ENCODE measurements at regions not wholly inside any gene's neighbourhood (a gene's known extent, or its start where the extent isn't known, plus 50 kb on each side); places are given as distances from the start of the nearest gene placed in this dataset.

DNA sequence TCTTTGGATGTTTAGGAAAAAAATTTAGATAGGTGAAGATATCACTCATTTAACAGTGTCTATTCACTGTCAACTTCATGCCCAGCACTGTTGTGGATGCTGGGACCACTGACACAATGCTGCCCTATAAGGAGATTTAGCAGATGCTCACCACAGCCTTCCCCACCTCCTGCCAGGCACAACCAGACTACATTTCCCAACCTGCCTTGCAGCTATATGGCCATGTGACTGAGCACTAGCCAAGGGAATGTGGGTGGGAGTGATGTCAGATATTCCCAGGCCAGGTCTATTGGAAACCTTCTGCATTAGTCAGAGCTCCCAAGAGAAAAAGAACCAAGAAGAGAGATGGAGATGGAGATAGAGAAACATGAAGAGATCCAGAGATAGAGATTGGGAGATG, 302.6 kb upstream of the TAS2R1 start:
- no peak for TF ChIP-seq GLIS3 (CRISPR knock-in tag; IDR thresholded peaks at IDR 0.05)
- TF ChIP-seq, protein P1, sequence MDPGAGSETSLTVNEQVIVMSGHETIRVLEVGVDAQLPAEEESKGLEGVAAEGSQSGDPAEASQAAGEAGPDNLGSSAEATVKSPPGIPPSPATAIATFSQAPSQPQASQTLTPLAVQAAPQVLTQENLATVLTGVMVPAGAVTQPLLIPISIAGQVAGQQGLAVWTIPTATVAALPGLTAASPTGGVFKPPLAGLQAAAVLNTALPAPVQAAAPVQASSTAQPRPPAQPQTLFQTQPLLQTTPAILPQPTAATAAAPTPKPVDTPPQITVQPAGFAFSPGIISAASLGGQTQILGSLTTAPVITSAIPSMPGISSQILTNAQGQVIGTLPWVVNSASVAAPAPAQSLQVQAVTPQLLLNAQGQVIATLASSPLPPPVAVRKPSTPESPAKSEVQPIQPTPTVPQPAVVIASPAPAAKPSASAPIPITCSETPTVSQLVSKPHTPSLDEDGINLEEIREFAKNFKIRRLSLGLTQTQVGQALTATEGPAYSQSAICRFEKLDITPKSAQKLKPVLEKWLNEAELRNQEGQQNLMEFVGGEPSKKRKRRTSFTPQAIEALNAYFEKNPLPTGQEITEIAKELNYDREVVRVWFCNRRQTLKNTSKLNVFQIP (CRISPR knock-in tag; IDR thresholded peaks at IDR 0.05; ENCODE audit: borderline replicate concordance, low read depth), result no peak
- TF ChIP-seq ISL1 (CRISPR knock-in tag; IDR thresholded peaks at IDR 0.05), result no peak
- TF ChIP-seq ESRRG (CRISPR knock-in tag; IDR thresholded peaks at IDR 0.05), result no peak
- TF ChIP-seq SNAI2 (CRISPR knock-in tag; IDR thresholded peaks at IDR 0.05), result no peak
- TF ChIP-seq, protein P2, sequence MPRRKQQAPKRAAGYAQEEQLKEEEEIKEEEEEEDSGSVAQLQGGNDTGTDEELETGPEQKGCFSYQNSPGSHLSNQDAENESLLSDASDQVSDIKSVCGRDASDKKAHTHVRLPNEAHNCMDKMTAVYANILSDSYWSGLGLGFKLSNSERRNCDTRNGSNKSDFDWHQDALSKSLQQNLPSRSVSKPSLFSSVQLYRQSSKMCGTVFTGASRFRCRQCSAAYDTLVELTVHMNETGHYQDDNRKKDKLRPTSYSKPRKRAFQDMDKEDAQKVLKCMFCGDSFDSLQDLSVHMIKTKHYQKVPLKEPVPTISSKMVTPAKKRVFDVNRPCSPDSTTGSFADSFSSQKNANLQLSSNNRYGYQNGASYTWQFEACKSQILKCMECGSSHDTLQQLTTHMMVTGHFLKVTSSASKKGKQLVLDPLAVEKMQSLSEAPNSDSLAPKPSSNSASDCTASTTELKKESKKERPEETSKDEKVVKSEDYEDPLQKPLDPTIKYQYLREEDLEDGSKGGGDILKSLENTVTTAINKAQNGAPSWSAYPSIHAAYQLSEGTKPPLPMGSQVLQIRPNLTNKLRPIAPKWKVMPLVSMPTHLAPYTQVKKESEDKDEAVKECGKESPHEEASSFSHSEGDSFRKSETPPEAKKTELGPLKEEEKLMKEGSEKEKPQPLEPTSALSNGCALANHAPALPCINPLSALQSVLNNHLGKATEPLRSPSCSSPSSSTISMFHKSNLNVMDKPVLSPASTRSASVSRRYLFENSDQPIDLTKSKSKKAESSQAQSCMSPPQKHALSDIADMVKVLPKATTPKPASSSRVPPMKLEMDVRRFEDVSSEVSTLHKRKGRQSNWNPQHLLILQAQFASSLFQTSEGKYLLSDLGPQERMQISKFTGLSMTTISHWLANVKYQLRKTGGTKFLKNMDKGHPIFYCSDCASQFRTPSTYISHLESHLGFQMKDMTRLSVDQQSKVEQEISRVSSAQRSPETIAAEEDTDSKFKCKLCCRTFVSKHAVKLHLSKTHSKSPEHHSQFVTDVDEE (CRISPR knock-in tag; IDR thresholded peaks at IDR 0.05), result no peak
- TF ChIP-seq, protein P3, sequence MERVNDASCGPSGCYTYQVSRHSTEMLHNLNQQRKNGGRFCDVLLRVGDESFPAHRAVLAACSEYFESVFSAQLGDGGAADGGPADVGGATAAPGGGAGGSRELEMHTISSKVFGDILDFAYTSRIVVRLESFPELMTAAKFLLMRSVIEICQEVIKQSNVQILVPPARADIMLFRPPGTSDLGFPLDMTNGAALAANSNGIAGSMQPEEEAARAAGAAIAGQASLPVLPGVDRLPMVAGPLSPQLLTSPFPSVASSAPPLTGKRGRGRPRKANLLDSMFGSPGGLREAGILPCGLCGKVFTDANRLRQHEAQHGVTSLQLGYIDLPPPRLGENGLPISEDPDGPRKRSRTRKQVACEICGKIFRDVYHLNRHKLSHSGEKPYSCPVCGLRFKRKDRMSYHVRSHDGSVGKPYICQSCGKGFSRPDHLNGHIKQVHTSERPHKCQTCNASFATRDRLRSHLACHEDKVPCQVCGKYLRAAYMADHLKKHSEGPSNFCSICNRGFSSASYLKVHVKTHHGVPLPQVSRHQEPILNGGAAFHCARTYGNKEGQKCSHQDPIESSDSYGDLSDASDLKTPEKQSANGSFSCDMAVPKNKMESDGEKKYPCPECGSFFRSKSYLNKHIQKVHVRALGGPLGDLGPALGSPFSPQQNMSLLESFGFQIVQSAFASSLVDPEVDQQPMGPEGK (CRISPR knock-in tag; IDR thresholded peaks at IDR 0.05; ENCODE audit: borderline replicate concordance), result no peak
- no peak for TF ChIP-seq RARB (CRISPR knock-in tag; IDR thresholded peaks at IDR 0.05)
- no peak for TF ChIP-seq ZFP30 (CRISPR knock-in tag; IDR thresholded peaks at IDR 0.05)
- TF ChIP-seq PPARA (CRISPR knock-in tag; IDR thresholded peaks at IDR 0.05; ENCODE audit: borderline replicate concordance), result no peak
- TF ChIP-seq TCF4 (CRISPR knock-in tag; IDR thresholded peaks at IDR 0.05; ENCODE audit: borderline replicate concordance), result no peak
- no peak for TF ChIP-seq BACH2 (CRISPR knock-in tag; IDR thresholded peaks at IDR 0.05; ENCODE audit: borderline replicate concordance)
- TF ChIP-seq ZNF70 (CRISPR knock-in tag; IDR thresholded peaks at IDR 0.05), result no peak
- TF ChIP-seq OSR1 (CRISPR knock-in tag; IDR thresholded peaks at IDR 0.05), result no peak
- TF ChIP-seq, protein P4, sequence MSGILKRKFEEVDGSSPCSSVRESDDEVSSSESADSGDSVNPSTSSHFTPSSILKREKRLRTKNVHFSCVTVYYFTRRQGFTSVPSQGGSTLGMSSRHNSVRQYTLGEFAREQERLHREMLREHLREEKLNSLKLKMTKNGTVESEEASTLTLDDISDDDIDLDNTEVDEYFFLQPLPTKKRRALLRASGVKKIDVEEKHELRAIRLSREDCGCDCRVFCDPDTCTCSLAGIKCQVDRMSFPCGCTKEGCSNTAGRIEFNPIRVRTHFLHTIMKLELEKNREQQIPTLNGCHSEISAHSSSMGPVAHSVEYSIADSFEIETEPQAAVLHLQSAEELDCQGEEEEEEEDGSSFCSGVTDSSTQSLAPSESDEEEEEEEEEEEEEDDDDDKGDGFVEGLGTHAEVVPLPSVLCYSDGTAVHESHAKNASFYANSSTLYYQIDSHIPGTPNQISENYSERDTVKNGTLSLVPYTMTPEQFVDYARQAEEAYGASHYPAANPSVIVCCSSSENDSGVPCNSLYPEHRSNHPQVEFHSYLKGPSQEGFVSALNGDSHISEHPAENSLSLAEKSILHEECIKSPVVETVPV (CRISPR knock-in tag; IDR thresholded peaks at IDR 0.05), result no peak
- no peak for ATAC-seq

DNA sequence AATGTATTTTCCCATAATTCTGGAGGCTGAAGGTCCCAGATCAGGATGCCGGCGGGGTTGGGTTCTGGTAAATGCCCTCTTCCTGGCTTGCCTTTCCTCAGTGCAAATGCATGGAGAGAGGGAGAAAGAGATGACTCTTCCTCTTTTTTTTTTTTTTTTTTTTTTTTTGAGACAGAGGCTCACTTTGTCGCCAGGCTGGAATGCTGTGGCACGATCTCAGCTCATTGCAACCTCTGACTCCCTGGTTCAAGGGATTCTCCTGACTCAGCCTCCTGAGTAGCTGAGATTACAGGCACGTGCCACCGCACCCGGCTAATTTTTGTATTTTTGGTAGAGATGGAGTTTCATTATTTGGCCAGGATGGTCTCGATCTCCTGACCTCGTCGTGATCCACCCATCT, 300.0 kb upstream of the TAS2R1 start:
- TF ChIP-seq CSDC2 (CRISPR knock-in tag; IDR thresholded peaks at IDR 0.05) (no peak), PPARA (CRISPR knock-in tag; IDR thresholded peaks at IDR 0.05; ENCODE audit: borderline replicate concordance) (no peak), ZFP30 (CRISPR knock-in tag; IDR thresholded peaks at IDR 0.05) (no peak), ZNF8 (CRISPR knock-in tag; IDR thresholded peaks at IDR 0.05) (no peak), ZC3H10 (CRISPR knock-in tag; IDR thresholded peaks at IDR 0.05) (no peak), ZNF565 (CRISPR knock-in tag; conservative IDR thresholded peaks at IDR 0.05; ENCODE audit: low read depth) (no peak), ZNF70 (CRISPR knock-in tag; IDR thresholded peaks at IDR 0.05) (no peak), RARB (CRISPR knock-in tag; IDR thresholded peaks at IDR 0.05) (no peak), ISL1 (CRISPR knock-in tag; IDR thresholded peaks at IDR 0.05) (no peak), ESRRG (CRISPR knock-in tag; IDR thresholded peaks at IDR 0.05) (no peak), ARNTL (CRISPR knock-in tag; IDR thresholded peaks at IDR 0.05; ENCODE audit: borderline replicate concordance, low read depth) (no peak), TOX (CRISPR knock-in tag; IDR thresholded peaks at IDR 0.05; ENCODE audit: borderline replicate concordance) (no peak)
- TF ChIP-seq, protein P4 (CRISPR knock-in tag; IDR thresholded peaks at IDR 0.05), result no peak
- TF ChIP-seq, protein P3 (CRISPR knock-in tag; IDR thresholded peaks at IDR 0.05; ENCODE audit: borderline replicate concordance), result no peak
- TF ChIP-seq, protein P2 (CRISPR knock-in tag; IDR thresholded peaks at IDR 0.05), result no peak

More for the DNA sequence above, 300.0 kb upstream of the TAS2R1 start:
- no peak for ATAC-seq

Measured in SK-N-SH treated with all-trans-retinoic acid at 6 μM for 48 hours (cell line).